ENCODE measurements at regions not wholly inside any gene's neighbourhood (a gene's known extent, or its start where the extent isn't known, plus 50 kb on each side); places are given as distances from the start of the nearest gene placed in this dataset.

GRCh38 chr1:201696217-201696761 is 132.7 kb upstream of the IPO9 start:
- FAIRE-seq (no peak), DNase-seq (no peak)
- H3K9me3 ChIP-seq (ENCODE audit: control insufficient read depth in 2 of 3, insufficient read depth in 1 of 3, low read length in 3 of 3) = no peaks in the 10 kb centered on the region
- no peak overlapping the region for H3K9ac ChIP-seq (ENCODE audit: low read length in 3 of 3)
- intact Hi-C loops (cut with DNase I) = no loop called here
- H3K27me3 ChIP-seq (ENCODE audit: control insufficient read depth, insufficient read depth, low read length) = no peaks in the 10 kb centered on the region
- no peaks in the 10 kb centered on the region for H3K36me3 ChIP-seq (ENCODE audit: control insufficient read depth in 2 of 3, insufficient read depth in 3 of 3, low read length in 3 of 3)
- H3K4me1 ChIP-seq (ENCODE audit: control insufficient read depth in 2 of 3, insufficient read depth in 2 of 3, low read depth in 1 of 3, low read length in 3 of 3) = no peaks in the 10 kb centered on the region
- no peak overlapping the region for H3K27ac ChIP-seq (ENCODE audit: low read depth in 2 of 2, low read length in 2 of 2)
- no peak overlapping the region for H3K4me3 ChIP-seq (ENCODE audit: low read length in 3 of 3)
- TF ChIP-seq CTCF (IDR thresholded peaks at IDR 0.05; ENCODE audit: borderline replicate concordance, extremely low read depth, insufficient read depth) = no peak

GRCh38 chr1:201697174-201697573 is 131.8 kb upstream of the IPO9 start:
- intact Hi-C loops (cut with DNase I) = no loop called here
- no peak for FAIRE-seq
- H3K27ac ChIP-seq (ENCODE audit: low read depth in 2 of 2, low read length in 2 of 2) = no peak overlapping the region
- no peaks in the 10 kb centered on the region for H3K27me3 ChIP-seq (ENCODE audit: control insufficient read depth, insufficient read depth, low read length)
- no peak for DNase-seq
- no peaks in the 10 kb centered on the region for H3K36me3 ChIP-seq (ENCODE audit: control insufficient read depth in 2 of 3, insufficient read depth in 3 of 3, low read length in 3 of 3)
- no peaks in the 10 kb centered on the region for H3K9me3 ChIP-seq (ENCODE audit: control insufficient read depth in 2 of 3, insufficient read depth in 1 of 3, low read length in 3 of 3)
- no peaks in the 10 kb centered on the region for H3K4me1 ChIP-seq (ENCODE audit: control insufficient read depth in 2 of 3, insufficient read depth in 2 of 3, low read depth in 1 of 3, low read length in 3 of 3)
- H3K9ac ChIP-seq (ENCODE audit: low read length in 3 of 3) = no peak overlapping the region
- no peak overlapping the region for H3K4me3 ChIP-seq (ENCODE audit: low read length in 3 of 3)
- no peak for TF ChIP-seq CTCF (IDR thresholded peaks at IDR 0.05; ENCODE audit: borderline replicate concordance, extremely low read depth, insufficient read depth)

GRCh38 chr1:201701831-201702230 is 127.1 kb upstream of the IPO9 start:
- FAIRE-seq = no peak
- intact Hi-C loops (cut with DNase I) = loop anchor here (5.0 kb wide), 1 partner anchor 140 kb away; no protein-coding TSS in a partner anchor
- H3K9ac ChIP-seq (ENCODE audit: low read length in 3 of 3) = no peak overlapping the region

More at GRCh38 chr1:201701831-201702230, 127.1 kb upstream of the IPO9 start:
- Histone ChIP-seq H3K4me3 (ENCODE audit: low read length in 3 of 3) (no peak overlapping the region), H3K36me3 (ENCODE audit: control insufficient read depth in 2 of 3, insufficient read depth in 3 of 3, low read length in 3 of 3) (no peaks in the 10 kb centered on the region), H3K9me3 (ENCODE audit: control insufficient read depth in 2 of 3, insufficient read depth in 1 of 3, low read length in 3 of 3) (no peaks in the 10 kb centered on the region), H3K27me3 (ENCODE audit: control insufficient read depth, insufficient read depth, low read length) (no peaks in the 10 kb centered on the region), H3K27ac (ENCODE audit: low read depth in 2 of 2, low read length in 2 of 2) (no peak overlapping the region), H3K4me1 (ENCODE audit: control insufficient read depth in 2 of 3, insufficient read depth in 2 of 3, low read depth in 1 of 3, low read length in 3 of 3) (peaks cover 0 to 12% (median 7%) of the 10 kb centered on the region in 3 donors)
- TF ChIP-seq CTCF (IDR thresholded peaks at IDR 0.05; ENCODE audit: borderline replicate concordance, extremely low read depth, insufficient read depth) = no peak
- DNase-seq = no peak
